ENCODE measurements at regions not wholly inside any gene's neighbourhood (a gene's known extent, or its start where the extent isn't known, plus 50 kb on each side); places are given as distances from the start of the nearest gene placed in this dataset.

DNA sequence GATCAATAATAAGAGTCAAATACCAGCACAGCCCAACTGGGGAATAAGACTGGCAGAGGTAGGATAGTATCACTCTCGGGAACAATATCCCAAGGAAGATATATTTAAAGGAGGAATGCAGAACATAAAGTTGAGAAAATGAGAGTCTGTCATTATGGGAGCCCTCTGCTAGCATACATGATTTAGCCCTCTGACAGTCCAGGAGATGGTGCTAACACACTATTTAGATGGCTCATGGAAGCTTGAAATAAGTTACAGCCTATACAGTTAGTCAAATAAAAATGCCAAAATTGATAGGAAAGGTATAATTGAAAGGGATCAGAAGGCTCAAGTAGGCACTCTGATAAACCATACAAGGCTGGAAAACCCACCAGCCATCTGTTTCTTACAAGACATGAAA is 201.0 kb upstream of the NEIL3 start:
- H3K9me3 ChIP-seq (ENCODE audit: low read length), result no peaks in the 10 kb centered on the region
- ChIA-PET POLR2A (no interaction called here), CTCF (ENCODE audit: low intra/inter-chr PET ratio, low total read pairs) (no interaction called here)
- in situ Hi-C loops (cut with HindIII; ENCODE audit: extremely low pct_ligation_motif_present, low pct_unique_long_range_greater_than_20kb), result no loop called here
- no peaks in the 10 kb centered on the region for H3K79me2 ChIP-seq (ENCODE audit: insufficient read depth, low read length)
- no peak for FAIRE-seq
- BruUV-seq (replicated peaks), result no TSS peak
- H3K9ac ChIP-seq (ENCODE audit: insufficient read depth, low read depth, low read length), result no peak overlapping the region
- no peak overlapping the region for H2AFZ ChIP-seq (ENCODE audit: low read length)
- TF ChIP-seq MAZ (IDR thresholded peaks at IDR 0.05; ENCODE audit: borderline replicate concordance, low read depth, low read length) (no peak), MAZ (CRISPR knock-in tag; IDR thresholded peaks at IDR 0.05; ENCODE audit: low read depth) (no peak), PHF5A (CRISPR knock-in tag; IDR thresholded peaks at IDR 0.05; ENCODE audit: low read depth, unreplicated experiment) (no peak), ZSCAN29 (CRISPR knock-in tag; conservative IDR thresholded peaks at IDR 0.05) (no peak), ZFYVE20 (CRISPR knock-in tag; IDR thresholded peaks at IDR 0.05; ENCODE audit: borderline replicate concordance, low read depth) (no peak), ZFP36L2 (CRISPR knock-in tag; IDR thresholded peaks at IDR 0.05) (no peak), HNRNPH1 (optimal IDR thresholded peaks at IDR 0.05; ENCODE audit: low read depth, low read length) (no peak), SNAPC4 (CRISPR knock-in tag; IDR thresholded peaks at IDR 0.05) (no peak), ZNF121 (CRISPR knock-in tag; IDR thresholded peaks at IDR 0.05) (no peak), SP5 (CRISPR knock-in tag; IDR thresholded peaks at IDR 0.05; ENCODE audit: borderline replicate concordance, low read depth) (no peak), NR3C1 (CRISPR knock-in tag; IDR thresholded peaks at IDR 0.05) (no peak), KDM5B (CRISPR knock-in tag; IDR thresholded peaks at IDR 0.05; ENCODE audit: borderline replicate concordance) (no peak)
- TF ChIP-seq, protein P1, sequence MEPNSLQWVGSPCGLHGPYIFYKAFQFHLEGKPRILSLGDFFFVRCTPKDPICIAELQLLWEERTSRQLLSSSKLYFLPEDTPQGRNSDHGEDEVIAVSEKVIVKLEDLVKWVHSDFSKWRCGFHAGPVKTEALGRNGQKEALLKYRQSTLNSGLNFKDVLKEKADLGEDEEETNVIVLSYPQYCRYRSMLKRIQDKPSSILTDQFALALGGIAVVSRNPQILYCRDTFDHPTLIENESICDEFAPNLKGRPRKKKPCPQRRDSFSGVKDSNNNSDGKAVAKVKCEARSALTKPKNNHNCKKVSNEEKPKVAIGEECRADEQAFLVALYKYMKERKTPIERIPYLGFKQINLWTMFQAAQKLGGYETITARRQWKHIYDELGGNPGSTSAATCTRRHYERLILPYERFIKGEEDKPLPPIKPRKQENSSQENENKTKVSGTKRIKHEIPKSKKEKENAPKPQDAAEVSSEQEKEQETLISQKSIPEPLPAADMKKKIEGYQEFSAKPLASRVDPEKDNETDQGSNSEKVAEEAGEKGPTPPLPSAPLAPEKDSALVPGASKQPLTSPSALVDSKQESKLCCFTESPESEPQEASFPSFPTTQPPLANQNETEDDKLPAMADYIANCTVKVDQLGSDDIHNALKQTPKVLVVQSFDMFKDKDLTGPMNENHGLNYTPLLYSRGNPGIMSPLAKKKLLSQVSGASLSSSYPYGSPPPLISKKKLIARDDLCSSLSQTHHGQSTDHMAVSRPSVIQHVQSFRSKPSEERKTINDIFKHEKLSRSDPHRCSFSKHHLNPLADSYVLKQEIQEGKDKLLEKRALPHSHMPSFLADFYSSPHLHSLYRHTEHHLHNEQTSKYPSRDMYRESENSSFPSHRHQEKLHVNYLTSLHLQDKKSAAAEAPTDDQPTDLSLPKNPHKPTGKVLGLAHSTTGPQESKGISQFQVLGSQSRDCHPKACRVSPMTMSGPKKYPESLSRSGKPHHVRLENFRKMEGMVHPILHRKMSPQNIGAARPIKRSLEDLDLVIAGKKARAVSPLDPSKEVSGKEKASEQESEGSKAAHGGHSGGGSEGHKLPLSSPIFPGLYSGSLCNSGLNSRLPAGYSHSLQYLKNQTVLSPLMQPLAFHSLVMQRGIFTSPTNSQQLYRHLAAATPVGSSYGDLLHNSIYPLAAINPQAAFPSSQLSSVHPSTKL (CRISPR knock-in tag; IDR thresholded peaks at IDR 0.05), result no peak
- TF ChIP-seq, protein P2, sequence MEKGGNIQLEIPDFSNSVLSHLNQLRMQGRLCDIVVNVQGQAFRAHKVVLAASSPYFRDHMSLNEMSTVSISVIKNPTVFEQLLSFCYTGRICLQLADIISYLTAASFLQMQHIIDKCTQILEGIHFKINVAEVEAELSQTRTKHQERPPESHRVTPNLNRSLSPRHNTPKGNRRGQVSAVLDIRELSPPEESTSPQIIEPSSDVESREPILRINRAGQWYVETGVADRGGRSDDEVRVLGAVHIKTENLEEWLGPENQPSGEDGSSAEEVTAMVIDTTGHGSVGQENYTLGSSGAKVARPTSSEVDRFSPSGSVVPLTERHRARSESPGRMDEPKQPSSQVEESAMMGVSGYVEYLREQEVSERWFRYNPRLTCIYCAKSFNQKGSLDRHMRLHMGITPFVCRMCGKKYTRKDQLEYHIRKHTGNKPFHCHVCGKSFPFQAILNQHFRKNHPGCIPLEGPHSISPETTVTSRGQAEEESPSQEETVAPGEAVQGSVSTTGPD (CRISPR knock-in tag; IDR thresholded peaks at IDR 0.05), result no peak
- H3K27ac ChIP-seq (ENCODE audit: extremely low read length, insufficient read depth, low read length), result no peak overlapping the region
- 5% methylated on average over 1 of the region's 1 CpG for WGBS (ENCODE audit: low lambda C conversion rate)
- H3K36me3 ChIP-seq (replicated peaks in 1 of 2; ENCODE audit: control insufficient read depth in 1 of 2, insufficient read depth in 2 of 2, low read length in 2 of 2), result no peaks in the 10 kb centered on the region
- H3K4me3 ChIP-seq (replicated peaks in 1 of 3; ENCODE audit: insufficient read depth in 1 of 3, low read depth in 2 of 3, low read length in 3 of 3), result no peak overlapping the region
- no peaks in the 10 kb centered on the region for H3K4me1 ChIP-seq (ENCODE audit: insufficient read depth, low read length)
- H4K20me1 ChIP-seq (ENCODE audit: insufficient read depth, low read length), result no peaks in the 10 kb centered on the region
- H3K27me3 ChIP-seq (ENCODE audit: control insufficient read depth in 1 of 2, insufficient read depth in 2 of 2, low read length in 2 of 2), result no peaks in the 10 kb centered on the region
- intact Hi-C loops (cut with micrococcal nuclease; ENCODE audit: unreplicated experiment), result no loop called here
- DNase-seq (ENCODE audit: low spot score), result no peak
- ATAC-seq, result no peak
- no peak overlapping the region for H3K4me2 ChIP-seq (ENCODE audit: low read depth, low read length)
